CD4-positive, alpha-beta T cell treated with Interleukin-15 for 4 hours (primary cell): ENCODE measurements at regions not wholly inside any gene's neighbourhood (a gene's known extent, or its start where the extent isn't known, plus 50 kb on each side); places are given as distances from the start of the nearest gene placed in this dataset.

Experiments
- DNase-seq: peaks from one replicate; pipeline ENCODE4 v3.0.0-alpha.2; 2020; ENCODE audit warnings: low spot score

DNA sequence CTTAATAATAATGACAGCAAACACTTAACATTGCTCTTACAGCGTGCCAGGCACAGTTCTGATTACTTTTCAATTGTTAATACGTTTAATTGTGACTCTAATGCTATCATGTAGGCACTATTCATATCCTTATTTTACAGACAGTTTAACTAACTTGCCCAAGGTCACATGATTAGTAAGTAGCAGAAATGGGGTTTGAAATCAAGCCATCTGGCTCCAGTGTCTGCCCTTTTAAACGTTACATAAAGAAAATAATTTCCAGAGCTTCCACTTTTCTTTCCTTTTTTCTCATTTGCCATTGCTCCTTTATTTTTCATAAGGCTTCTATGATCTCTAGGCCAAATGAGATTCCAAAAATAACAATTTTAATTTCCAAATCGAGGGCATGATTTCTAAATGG, 50.6 kb upstream of the IKZF2 start:
- DNase-seq: no peak

DNA sequence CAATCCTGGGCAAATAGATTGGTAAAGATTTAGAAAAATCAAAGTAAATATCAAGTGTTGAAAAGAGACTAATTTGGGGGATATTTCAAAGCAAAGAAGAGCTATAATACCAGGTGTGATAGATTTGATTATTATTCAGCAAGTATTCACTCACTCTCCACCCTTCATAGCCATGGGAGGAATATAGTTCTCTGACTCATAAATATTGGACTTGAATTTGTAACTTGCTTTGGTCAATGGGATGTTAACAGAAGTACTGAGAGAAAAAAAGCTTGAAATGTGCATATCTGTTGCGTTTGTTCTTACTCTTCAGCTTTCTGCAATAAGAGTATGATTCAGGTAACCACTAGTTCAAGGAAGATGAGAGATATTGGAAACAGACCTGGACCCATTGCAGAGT, 54.5 kb upstream of the IKZF2 start:
- DNase-seq: no peak

DNA sequence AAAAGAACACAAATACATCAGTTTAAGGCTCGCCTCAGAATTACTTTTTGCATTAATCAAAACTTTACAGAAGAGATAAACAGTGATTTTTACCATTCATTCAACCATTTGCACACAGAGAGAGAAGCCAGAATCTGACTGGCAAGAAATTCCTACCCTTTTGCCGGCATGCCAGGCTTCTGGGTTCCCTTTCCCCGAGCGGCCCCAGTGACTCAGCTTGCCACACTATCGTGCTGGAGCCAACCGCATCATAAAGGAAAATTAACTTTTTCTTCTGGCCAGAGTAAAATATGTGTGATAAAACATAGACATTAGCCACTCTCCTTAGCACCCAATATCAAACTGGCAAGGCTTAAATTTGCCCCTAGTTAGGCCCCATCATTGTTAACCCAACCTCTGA, 61.8 kb upstream of the IKZF2 start:
- no peak for DNase-seq

DNA sequence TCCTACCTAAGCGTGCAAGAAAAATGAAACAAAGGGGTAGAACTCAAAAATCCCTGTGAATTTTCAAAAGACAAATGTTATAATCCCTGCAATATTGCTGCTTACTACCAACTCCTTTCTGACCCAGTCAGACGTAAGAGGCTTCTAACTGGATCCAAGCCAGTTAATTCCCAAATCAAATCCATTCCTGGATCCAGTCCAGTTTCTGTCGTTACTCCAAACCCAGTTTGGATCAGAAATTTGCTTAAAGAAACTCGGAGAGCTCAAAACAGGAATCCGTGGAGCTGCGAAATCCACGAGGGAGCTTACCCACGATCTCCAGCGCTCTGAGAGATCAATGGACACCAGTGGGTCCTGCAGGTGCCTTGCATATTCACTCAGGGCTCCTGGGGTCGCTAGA, 62.8 kb upstream of the IKZF2 start:
- no peak for DNase-seq

DNA sequence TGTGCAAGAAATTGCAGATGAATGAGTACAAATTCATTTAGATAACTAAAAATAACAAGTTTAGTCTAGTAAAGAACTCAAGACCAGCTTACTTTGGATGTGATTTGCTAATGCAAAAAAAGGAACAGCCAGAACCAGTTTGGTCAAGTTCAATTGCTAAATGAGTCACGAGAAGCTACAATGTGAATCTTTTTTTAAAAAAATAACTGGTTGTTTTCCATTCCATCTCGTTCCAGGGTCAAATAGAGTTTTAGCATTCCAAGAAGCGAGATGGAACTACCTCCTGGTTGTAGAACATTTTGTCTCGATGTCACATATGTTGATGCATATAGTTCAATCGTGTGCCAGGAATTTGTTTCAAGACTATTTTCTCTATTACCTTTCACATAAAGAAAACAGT, 65.0 kb upstream of the IKZF2 start:
- no peak for DNase-seq

DNA sequence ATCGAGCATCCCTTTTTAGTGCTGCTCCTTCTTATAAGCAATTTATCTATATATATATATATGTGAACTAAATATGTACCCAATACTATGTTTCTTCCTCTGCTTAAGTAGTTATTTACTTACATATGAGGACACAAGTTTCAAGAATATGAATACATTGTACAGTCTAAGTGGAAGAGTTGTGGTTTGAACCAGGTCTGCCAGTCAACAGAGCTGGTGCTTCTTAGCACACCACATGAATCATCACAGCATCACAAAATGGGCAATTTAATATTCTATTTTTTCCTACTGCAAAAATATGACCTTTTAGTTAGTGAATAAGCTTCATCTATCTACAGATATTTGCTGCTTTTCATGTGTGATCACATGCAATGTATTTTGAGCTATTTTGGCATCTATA, 64.4 kb upstream of the SPAG16 start:
- no peak for DNase-seq

DNA sequence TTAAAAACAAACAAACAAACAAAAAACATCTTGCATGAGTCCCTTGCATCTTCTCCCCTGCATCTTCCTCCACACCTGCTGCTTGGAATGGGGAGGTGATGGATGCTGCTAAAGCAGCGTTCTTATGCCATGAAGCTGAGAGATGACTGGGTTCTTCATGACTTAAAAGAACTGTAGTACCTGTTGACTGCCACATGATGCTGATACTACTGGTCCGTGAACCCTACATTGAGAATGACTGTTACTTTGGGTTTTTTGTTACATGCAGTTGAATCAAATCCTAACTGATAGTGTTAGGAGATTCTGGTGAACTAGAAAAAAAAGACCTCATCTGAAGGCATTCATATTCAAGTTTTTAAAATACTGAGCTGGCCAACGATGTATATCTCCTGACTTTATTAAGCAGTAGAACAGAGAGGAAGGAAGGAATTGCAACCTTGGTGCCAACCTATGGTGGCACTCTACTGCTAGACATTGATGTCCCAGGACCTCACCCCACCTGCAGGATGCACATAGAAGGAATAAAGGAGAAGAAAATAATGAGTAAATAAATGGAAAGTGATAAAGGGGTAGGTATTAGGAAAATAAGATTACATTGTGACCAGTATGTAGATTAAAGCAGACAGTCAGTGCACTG, 63.2 kb upstream of the SPAG16 start:
- DNase-seq: no peak

DNA sequence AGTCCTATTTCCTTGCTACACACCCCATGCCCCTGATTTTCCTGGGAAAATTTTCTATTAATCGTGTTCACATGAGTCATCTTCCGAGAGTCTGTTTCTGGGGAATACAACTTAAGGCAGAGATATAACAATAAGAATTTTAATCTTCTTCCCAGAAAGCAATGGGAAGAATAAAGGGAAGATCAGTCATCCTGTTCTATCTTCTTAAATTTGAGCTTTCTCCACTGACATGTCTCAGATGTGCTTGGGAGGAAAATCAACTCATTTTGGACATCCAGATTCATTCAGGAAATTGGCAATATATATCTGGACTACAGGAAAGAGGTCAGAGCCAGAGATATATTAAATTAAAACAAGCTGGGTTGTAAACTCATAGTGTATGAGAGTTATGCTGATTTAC, 62.3 kb upstream of the SPAG16 start:
- no peak for DNase-seq

DNA sequence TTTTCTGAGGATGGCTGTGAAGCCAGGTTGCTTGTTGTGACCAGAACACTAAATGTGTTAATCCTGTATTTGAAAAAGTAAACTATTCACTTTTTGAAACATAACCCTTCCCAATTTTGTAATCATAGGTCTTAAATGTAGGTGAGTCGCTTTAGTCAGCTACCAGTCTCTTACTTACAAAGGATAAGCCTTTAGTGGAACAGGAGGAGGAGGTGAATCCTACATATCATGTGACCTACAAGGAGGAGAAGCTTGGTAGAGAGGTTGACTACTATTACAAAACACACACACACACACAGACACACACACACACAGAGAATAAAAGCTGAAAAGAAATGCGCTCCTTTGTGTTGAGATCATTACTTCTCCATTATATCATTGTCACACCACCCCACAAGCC, 59.9 kb upstream of the SPAG16 start:
- DNase-seq: no peak

DNA sequence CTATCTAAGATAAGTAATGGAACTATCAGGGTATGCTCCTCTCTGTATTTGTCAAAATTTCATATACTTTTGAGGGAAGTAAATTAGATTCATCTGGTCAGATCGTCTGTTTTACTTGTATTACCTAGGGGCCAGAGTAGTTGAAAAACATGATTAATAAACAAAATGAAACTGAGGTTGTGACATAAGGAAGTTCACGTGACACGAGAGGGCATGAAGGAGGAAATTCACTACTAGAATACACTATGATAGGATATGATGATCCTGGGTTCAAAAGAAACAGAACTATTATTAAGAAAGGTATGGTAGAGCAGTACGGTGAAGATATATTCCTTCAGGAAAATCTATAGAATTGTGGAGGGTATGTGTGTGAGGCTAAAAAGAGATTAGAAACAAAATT, 58.4 kb upstream of the SPAG16 start:
- no peak for DNase-seq

DNA sequence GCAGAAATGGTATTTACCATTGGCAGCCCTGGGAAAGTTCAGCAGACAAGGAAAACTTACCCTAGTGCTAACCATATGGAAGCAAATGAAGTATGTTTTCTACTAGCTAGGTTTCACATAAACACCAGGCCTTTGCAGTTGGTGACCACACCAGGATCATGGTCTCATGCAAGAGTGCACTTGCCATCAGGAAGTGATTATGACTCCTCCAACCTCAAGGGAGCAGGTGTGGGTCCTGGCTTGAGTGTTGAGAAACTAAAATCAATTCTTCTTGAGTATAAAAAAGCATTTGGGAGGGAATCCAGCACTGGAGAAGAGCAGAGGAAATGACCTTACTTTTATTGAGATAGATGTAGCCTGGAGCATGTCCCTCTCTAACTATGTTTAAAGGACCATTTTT, 56.8 kb upstream of the SPAG16 start:
- no peak for DNase-seq

DNA sequence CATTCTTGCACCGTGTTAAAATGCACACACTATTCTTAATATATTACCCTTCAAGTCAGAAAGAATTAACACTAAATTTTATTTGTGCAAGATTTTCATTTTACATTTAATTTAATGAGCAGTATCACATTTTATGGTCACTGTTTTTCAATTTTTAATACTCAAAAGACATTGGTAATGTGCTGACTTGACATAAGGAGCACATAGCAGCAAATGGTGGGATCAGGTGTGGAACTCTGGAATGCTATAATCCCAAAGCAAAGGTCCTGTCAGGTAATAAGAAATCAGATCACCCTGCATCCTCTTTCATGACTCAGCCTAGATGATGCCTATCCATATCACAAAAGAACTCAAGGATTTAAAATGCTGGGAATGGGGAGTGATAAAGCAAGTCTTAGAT, 55.6 kb upstream of the SPAG16 start:
- no peak for DNase-seq

DNA sequence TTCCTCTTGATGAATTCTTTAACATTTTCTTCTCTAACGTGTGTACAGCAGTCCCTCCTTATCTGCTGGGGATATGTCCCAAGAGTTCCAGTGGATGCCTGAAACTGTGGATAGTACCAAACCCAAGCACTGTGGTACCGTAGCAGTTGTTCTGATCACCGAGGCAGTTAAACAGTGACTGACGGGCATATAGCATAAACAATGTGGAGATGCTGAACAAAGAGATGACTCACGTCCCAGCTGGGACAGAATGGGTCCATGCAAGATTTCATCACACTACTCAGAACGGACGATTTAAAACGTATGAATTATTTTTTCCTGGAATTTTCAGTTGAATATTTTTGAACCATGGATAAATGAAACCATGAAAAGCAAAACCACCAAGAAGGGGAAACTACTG, 54.5 kb upstream of the SPAG16 start:
- DNase-seq: no peak

DNA sequence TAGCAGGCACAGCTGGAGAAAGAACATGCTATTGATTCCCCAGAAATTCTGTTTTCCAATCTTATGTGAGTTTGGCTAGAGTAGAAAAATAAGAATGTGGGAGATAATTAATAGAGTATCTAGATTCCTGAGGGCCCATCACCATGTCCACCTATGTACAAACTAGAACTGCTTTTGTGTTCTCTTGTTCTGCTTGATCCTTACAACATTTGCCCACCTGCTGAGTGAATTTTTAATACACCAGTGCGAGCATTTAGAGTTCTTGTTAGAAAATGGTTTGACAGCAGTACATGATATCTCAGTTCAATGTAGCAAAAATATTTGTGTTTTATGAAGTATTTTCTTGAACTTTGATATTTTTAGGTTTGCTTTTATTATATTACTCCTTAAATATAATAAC, 52.3 kb upstream of the SPAG16 start:
- DNase-seq: no peak

DNA sequence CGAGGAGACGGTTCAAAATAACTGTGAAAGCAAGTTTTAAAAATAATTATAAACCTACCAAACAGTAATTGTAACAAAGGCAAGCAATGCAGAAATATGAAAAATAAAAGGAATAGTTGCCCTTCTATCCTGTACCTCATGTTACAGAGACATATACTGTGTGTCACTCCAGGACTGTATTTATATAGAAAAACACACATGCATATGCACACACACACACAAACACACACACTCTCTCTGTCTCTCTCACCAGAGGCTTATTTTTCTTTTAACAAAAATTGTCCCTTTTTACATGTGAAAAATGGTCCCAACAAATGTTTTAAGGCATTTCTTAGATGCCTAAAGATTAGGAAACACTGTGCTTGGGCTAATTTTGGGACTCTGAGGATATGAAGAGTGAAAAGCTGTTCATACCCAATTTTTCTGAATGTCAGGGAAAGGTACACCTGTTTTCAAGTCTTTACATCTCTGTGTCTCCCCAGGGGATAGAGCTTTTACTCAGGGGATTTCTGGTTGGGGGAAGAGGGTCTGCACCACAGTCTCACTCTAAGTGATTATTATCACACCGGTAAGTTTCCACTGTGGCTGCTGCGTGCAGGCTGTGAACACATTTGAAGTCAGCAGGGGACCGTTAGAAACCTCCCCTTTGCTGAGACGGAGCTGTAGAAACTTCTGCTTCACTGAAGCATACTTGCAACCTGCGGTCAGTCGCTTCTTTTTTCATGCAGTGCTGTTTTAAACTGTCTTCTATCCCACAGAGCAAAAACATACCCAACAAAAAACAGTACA, 51.4 kb upstream of the SPAG16 start:
- DNase-seq: peak; percentile 41

DNA sequence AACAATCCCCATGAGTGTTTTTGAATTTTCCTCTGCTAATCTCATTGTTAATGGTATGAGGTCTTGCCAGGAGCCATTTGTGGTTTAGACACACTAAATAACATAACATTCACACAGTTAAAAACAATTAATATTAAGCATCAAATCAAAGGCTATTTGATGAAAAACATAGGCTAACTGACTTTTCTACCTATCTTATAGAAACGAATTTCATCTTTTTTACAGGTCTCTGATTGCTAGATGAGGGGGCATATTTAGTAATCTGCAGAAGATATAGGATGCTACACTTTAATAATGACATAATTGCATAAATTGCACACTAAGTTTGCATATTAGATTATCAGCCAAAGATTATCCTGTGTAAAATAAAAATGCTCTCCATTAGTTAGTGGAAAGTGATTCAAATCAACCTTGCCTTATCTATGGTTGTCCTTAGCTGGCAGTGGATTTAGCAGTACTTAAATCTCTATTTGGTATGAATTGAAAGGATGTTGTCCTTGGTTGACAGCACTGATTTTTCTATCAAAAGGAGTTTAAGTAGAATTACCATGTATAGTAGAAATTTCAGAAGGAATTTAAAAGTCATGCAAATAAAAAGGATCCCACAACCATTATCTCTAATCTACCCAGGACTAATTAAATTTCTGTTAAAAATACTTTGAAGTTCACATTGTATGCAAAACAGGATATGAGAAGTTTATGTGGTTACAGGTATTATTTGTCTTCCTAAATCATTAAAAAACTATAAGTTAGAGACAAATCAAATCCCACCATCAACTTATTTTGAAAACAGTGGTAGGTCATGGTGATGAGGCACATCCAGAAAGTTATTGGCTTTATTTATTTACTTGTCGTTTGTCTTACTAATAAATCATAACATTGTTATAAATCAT, 50.6 kb upstream of the SPAG16 start:
- DNase-seq: no peak
